CD4-positive, alpha-beta T cell (primary cell): ENCODE measurements at regions not wholly inside any gene's neighbourhood (a gene's known extent, or its start where the extent isn't known, plus 50 kb on each side); places are given as distances from the start of the nearest gene placed in this dataset.

ENCODE experiments used
- ATAC-seq: fragments of 200-7000 bp; cut with Tn5 transposase; one replicate; pipeline ENCODE4 v1.10.0; 2022; ENCODE audit warnings: mild to moderate bottlenecking; ENCODE audit not compliant: poor library complexity
- CTCF ChIA-PET: fragments of 350-600 bp; sonication (Branson Sonifier 250); formaldehyde crosslinking; loops from one replicate; lab custom pipeline; 2021; ENCODE audit warnings: antibody characterized with exemption, inconsistent platforms; lab: Charles Lee
- POLR2A ChIA-PET: fragments of 350-600 bp; sonication (Branson Sonifier 250); formaldehyde crosslinking; loops from one replicate; lab custom pipeline; 2021; ENCODE audit warnings: antibody characterized with exemption, inconsistent platforms; lab: Charles Lee
- DNase-seq, 14 experiments: peaks; one replicate each; pipeline ENCODE4 v3.0.0-alpha.2; 2013 to 2020; ENCODE audit warnings: mixed read lengths in 2 of 14
- H3K27ac ChIP-seq, 2 donors: one replicate each; pipeline versions ENCODE4 v1.5.1 to v1.7.0; 2013; ENCODE audit warnings: low read length in 2 of 2, low read depth in 1 of 2, mild to moderate bottlenecking in 1 of 2
- H3K27me3 ChIP-seq, 2 experiments: 1 replicate in 1 of 2; 2 replicates in 1 of 2; pipeline versions ENCODE4 v1.6.1 to v1.7.0; 2013; ENCODE audit warnings: low read length in 2 of 2, control low read depth in 1 of 2, mild to moderate bottlenecking in 1 of 2, moderate library complexity in 1 of 2; ENCODE audit not compliant: insufficient read depth in 2 of 2, control insufficient read depth in 1 of 2
- H3K36me3 ChIP-seq: one replicate; pipeline ENCODE4 v1.6.1; 2013; ENCODE audit warnings: low read length, control low read depth; ENCODE audit not compliant: insufficient read depth
- H3K4me1 ChIP-seq: one replicate; pipeline ENCODE4 v1.6.1; 2013; ENCODE audit warnings: low read length, control low read depth; ENCODE audit not compliant: insufficient read depth
- H3K4me3 ChIP-seq: one replicate; pipeline ENCODE4 v1.5.1; 2013; ENCODE audit warnings: mild to moderate bottlenecking, low read length, moderate library complexity
- H3K9me3 ChIP-seq, 2 experiments: 1 replicate in 1 of 2; 2 replicates in 1 of 2; pipeline versions ENCODE4 v1.6.1 to v1.7.0; 2013; ENCODE audit warnings: low read length in 2 of 2, mild to moderate bottlenecking in 2 of 2, control low read depth in 1 of 2, moderate library complexity in 1 of 2; ENCODE audit not compliant: control insufficient read depth in 1 of 2, insufficient read depth in 1 of 2
- H3K27ac Mint-ChIP-seq: one replicate; pipeline ENCODE4 v1.8.0; 2020; ENCODE audit warnings: mixed read lengths
- H3K27me3 Mint-ChIP-seq: one replicate; pipeline ENCODE4 v1.8.0; 2021; ENCODE audit warnings: mixed read lengths
- H3K36me3 Mint-ChIP-seq: one replicate; pipeline ENCODE4 v1.8.0; 2021; ENCODE audit warnings: low read depth, mixed read lengths
- H3K4me1 Mint-ChIP-seq: one replicate; pipeline ENCODE4 v1.8.0; 2021; ENCODE audit warnings: low read depth, mixed read lengths
- H3K4me3 Mint-ChIP-seq: one replicate; pipeline ENCODE4 v1.8.0; 2020; ENCODE audit warnings: mild to moderate bottlenecking, mixed read lengths
- H3K9me3 Mint-ChIP-seq: one replicate; pipeline ENCODE4 v1.8.0; 2020; ENCODE audit warnings: mixed read lengths
- intact Hi-C, 2 experiments: fragments of 100-400 bp; cut with DNase I in 1 of 2; cut with micrococcal nuclease in 1 of 2; formaldehyde crosslinking; loops; one replicate each; pipeline versions ENCODE4 v1.15.1 to v1.9.0; 2023 to 2025; cut with DNase I, micrococcal nuclease
- TF ChIP-seq, protein P1 (sequence below): fragments of 200-600 bp; IDR thresholded peaks from one replicate; pipeline ENCODE4 v1.8.0; 2022; ENCODE audit warnings: antibody characterized with exemption, mild to moderate bottlenecking

DNA sequence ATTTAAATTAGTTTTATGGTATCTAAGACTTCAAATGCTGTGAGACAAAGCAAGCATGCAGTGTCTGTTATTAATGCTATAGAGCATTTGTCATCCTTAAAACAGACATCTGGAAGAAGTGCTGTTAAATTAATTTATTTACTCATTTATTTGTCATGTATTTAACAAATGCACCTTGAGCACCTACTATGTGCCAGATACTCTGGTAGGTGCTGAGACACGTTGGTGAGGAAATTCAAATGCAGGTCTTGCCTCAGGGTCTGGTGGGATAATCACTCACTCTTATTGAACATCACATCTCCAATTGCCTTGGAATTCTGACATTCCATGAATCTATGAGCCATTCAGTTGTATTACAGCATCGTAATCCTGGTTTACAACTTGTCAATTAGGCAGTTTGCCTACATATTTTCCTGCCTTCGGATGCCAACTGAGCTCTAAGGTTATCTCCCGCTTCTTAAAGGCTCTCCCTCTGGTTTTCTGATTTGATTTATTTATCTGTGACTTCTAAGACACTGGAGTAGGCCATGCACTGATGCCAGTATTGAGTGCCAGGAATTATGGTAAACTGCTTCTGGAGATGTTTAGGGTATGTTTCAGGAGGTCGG lies 56.0 kb upstream of the RPS23 start:
- CTCF ChIA-PET, result no interaction called here
- POLR2A ChIA-PET, result no interaction called here

DNA sequence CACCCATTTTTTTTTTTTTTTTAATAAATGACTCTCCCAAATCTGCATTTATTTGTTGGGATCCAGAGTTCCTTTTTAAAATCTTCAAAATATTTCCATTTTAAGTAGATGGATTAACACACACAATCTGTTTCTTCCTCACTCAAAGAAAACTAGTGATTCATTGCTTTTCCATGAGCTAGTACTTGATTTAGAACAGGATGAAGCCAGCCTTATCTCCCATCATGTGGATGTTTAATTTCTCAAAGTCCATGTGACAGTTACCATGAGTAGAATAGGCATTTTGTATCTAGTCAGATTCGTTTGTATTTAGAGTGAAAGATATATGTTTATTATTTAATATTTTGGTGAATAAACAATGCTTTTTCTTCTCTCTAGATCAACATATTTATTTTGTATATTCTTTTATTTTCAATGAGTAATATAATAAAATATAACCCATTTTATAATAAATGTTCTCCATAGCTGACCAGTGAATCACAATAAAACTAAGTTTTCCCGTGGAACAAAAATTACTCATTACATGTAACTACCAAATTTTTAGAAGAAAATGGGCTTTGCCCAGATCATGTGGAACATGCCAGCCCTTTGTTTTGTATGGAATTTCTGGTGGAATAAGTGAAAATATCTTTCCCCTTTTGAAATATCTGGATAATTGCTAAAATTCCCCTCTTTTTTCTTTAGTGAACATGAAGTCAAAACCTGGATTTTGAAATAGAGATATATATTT lies 54.9 kb upstream of the RPS23 start:
- Histone ChIP-seq H3K4me3 (no peak overlapping the region), H3K27me3 (no peaks in the 10 kb centered on the region), H3K36me3 (no peaks in the 10 kb centered on the region), H3K4me1 (no peaks in the 10 kb centered on the region), H3K27ac (no peak overlapping the region), H3K9me3 (no peaks in the 10 kb centered on the region)
- Mint-ChIP-seq H3K27ac (no peak overlapping the region), H3K36me3 (no peaks in the 10 kb centered on the region), H3K9me3 (no peaks in the 10 kb centered on the region), H3K27me3 (peaks cover 14% of the 10 kb centered on the region), H3K4me3 (no peak overlapping the region), H3K4me1 (no peaks in the 10 kb centered on the region)
- POLR2A ChIA-PET, result no interaction called here
- intact Hi-C loops, result no loop called here
- TF ChIP-seq, protein P1, sequence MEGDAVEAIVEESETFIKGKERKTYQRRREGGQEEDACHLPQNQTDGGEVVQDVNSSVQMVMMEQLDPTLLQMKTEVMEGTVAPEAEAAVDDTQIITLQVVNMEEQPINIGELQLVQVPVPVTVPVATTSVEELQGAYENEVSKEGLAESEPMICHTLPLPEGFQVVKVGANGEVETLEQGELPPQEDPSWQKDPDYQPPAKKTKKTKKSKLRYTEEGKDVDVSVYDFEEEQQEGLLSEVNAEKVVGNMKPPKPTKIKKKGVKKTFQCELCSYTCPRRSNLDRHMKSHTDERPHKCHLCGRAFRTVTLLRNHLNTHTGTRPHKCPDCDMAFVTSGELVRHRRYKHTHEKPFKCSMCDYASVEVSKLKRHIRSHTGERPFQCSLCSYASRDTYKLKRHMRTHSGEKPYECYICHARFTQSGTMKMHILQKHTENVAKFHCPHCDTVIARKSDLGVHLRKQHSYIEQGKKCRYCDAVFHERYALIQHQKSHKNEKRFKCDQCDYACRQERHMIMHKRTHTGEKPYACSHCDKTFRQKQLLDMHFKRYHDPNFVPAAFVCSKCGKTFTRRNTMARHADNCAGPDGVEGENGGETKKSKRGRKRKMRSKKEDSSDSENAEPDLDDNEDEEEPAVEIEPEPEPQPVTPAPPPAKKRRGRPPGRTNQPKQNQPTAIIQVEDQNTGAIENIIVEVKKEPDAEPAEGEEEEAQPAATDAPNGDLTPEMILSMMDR, result no peak
- ATAC-seq (no peak), DNase-seq (no peak)
- CTCF ChIA-PET, result no interaction called here

More for the DNA sequence above, 56.0 kb upstream of the RPS23 start:
- no peaks in the 10 kb centered on the region for H3K9me3 Mint-ChIP-seq
- Histone ChIP-seq H3K4me1 (no peaks in the 10 kb centered on the region), H3K27me3 (no peaks in the 10 kb centered on the region), H3K4me3 (no peak overlapping the region), H3K27ac (no peak overlapping the region), H3K36me3 (no peaks in the 10 kb centered on the region), H3K9me3 (no peaks in the 10 kb centered on the region)
- no peak for ATAC-seq
- intact Hi-C loops, result no loop called here
- peaks cover 9% of the 10 kb centered on the region for H3K27me3 Mint-ChIP-seq
- H3K27ac Mint-ChIP-seq, result no peak overlapping the region
- no peaks in the 10 kb centered on the region for H3K4me1 Mint-ChIP-seq
- TF ChIP-seq, protein P1, result no peak
- no peaks in the 10 kb centered on the region for H3K36me3 Mint-ChIP-seq
- no peak for DNase-seq
- no peak overlapping the region for H3K4me3 Mint-ChIP-seq

DNA sequence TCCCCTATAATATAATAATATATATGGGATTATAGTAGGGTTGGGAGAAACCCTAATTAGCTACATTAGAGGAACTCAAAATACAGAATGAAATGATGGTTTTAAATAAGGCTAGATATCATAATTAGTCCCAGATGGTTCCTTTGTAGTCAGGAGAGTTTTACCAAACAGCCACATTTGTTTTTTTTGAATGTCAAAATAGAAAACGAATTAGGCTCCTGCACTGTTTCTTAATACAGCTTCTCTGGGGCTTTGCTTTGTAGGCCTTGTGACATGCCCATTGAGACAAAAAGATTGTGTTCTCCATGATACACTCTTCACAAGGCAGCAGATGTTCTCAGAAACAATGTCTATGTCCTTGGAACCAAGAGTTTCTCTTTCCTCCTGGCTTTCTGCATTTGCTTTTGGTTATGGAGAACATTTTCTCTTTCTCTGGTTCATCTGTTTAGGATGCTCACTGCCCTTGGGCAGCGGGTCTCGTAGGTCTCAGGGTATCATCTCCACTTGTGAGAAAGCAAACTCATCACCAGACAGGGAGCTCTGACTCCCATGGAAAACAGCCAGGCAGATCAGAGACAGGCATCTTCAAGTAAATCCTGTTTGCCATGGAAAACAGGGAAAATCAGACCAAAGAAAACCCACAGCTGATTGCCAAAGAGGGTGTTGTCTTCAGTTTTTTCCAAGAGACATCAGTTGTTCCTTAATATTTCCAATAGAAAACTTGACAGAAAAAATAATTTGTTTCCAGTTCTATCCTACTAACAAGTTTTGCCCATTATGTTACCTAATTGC lies 54.1 kb upstream of the RPS23 start:
- CTCF ChIA-PET, result no interaction called here

More for the DNA sequence above, 54.1 kb upstream of the RPS23 start:
- Histone ChIP-seq H3K36me3 (no peaks in the 10 kb centered on the region), H3K4me1 (no peaks in the 10 kb centered on the region), H3K27me3 (no peaks in the 10 kb centered on the region), H3K9me3 (no peaks in the 10 kb centered on the region), H3K27ac (no peak overlapping the region), H3K4me3 (no peak overlapping the region)
- Mint-ChIP-seq H3K27me3 (peaks cover 12% of the 10 kb centered on the region), H3K9me3 (no peaks in the 10 kb centered on the region), H3K36me3 (no peaks in the 10 kb centered on the region), H3K4me1 (no peaks in the 10 kb centered on the region), H3K27ac (no peak overlapping the region), H3K4me3 (no peak overlapping the region)
- TF ChIP-seq, protein P1, result no peak
- POLR2A ChIA-PET, result no interaction called here
- DNase-seq, result no peak
- ATAC-seq, result no peak
- intact Hi-C loops, result no loop called here
